ENCODE measurements at regions not wholly inside any gene's neighbourhood (a gene's known extent, or its start where the extent isn't known, plus 50 kb on each side); places are given as distances from the start of the nearest gene placed in this dataset.

GRCh38 chr9:87112656-87113055, 165.3 kb upstream of the GAS1 start:
- no peaks in the 10 kb centered on the region for H3K4me1 ChIP-seq (replicated peaks in 1 of 4; ENCODE audit: control insufficient read depth in 3 of 4, insufficient read depth in 4 of 4, low read length in 3 of 4)
- no peak overlapping the region for H3K4me3 ChIP-seq (ENCODE audit: extremely low read depth in 1 of 4, insufficient read depth in 2 of 4, low read depth in 3 of 4, low read length in 4 of 4)
- no peak overlapping the region for H3K27ac ChIP-seq (ENCODE audit: low read depth, low read length)
- H2BK12ac ChIP-seq (ENCODE audit: low read depth, low read length), result no peak overlapping the region
- H2AFZ ChIP-seq (ENCODE audit: low read length), result no peak overlapping the region
- H2BK15ac ChIP-seq (ENCODE audit: low read length), result no peak overlapping the region
- TF ChIP-seq JUN (IDR thresholded peaks at IDR 0.05; ENCODE audit: low read depth, low read length), result no peak
- TF ChIP-seq KDM1A (IDR thresholded peaks at IDR 0.05; ENCODE audit: borderline replicate concordance, low read length), result no peak
- no peak for TF ChIP-seq CEBPB (IDR thresholded peaks at IDR 0.05; ENCODE audit: low read depth, low read length)
- no peak for TF ChIP-seq EZH2 (IDR thresholded peaks at IDR 0.05; ENCODE audit: low read depth, low read length, severe bottlenecking)
- TF ChIP-seq PHF8 (conservative IDR thresholded peaks at IDR 0.05; ENCODE audit: low read depth, low read length), result no peak
- no peak for TF ChIP-seq POLR2A (IDR thresholded peaks at IDR 0.05; ENCODE audit: control extremely low read depth in 1 of 2, low read depth in 2 of 2, low read length in 2 of 2)
- TF ChIP-seq CBX5 (IDR thresholded peaks at IDR 0.05; ENCODE audit: low read depth, low read length), result no peak
- TF ChIP-seq CHD2 (IDR thresholded peaks at IDR 0.05; ENCODE audit: low read length), result no peak
- no peak for TF ChIP-seq GABPA (IDR thresholded peaks at IDR 0.05; ENCODE audit: borderline replicate concordance, insufficient read depth, low read length)
- TF ChIP-seq TBP (IDR thresholded peaks at IDR 0.05; ENCODE audit: low read depth, low read length), result no peak
- TF ChIP-seq SP4 (IDR thresholded peaks at IDR 0.05; ENCODE audit: low read length), result no peak
- H3K79me2 ChIP-seq (ENCODE audit: control insufficient read depth in 1 of 2, insufficient read depth in 2 of 2, low read length in 2 of 2), result no peaks in the 10 kb centered on the region
- H3K36me3 ChIP-seq (ENCODE audit: control insufficient read depth in 2 of 4, insufficient read depth in 4 of 4, low read length in 3 of 4), result no peaks in the 10 kb centered on the region
- CTCF ChIA-PET (ENCODE audit: partially characterized antibody), result no interaction called here
- WGBS, 2 experiments (ENCODE audit: extremely low coverage in 1 of 2, insufficient coverage in 1 of 2, insufficient read length in 1 of 2, insufficient replicate concordance in 2 of 2, low coverage in 1 of 2, low lambda C conversion rate in 2 of 2, missing lambda C conversion rate in 1 of 2), result 86% methylated on average over 5 of the region's 5 CpGs; no CpG with 5 or more reads in 1 of the 2 experiments
- no peak overlapping the region for H3K56ac ChIP-seq (replicated peaks; ENCODE audit: insufficient read length, low read depth, low read length)
- no peaks in the 10 kb centered on the region for H3K79me1 ChIP-seq (ENCODE audit: low read depth, low read length)
- H3K27me3 ChIP-seq (replicated peaks in 1 of 4; ENCODE audit: control insufficient read depth in 3 of 4, extremely low read depth in 1 of 4, insufficient read depth in 3 of 4, low read length in 3 of 4), result no peaks in the 10 kb centered on the region
- H4K91ac ChIP-seq (replicated peaks; ENCODE audit: insufficient read length, low read length), result no peak overlapping the region
- no peak overlapping the region for H4K5ac ChIP-seq (ENCODE audit: insufficient read length, low read depth, low read length)
- H3K4me2 ChIP-seq (ENCODE audit: insufficient read depth in 1 of 2, low read depth in 2 of 2, low read length in 2 of 2), result no peak overlapping the region
- H3K14ac ChIP-seq (ENCODE audit: insufficient read length), result no peak overlapping the region
- H3K23ac ChIP-seq (ENCODE audit: insufficient read length), result no peak overlapping the region
- no peaks in the 10 kb centered on the region for H3K23me2 ChIP-seq (ENCODE audit: low read depth, low read length)
- H4K20me1 ChIP-seq (replicated peaks in 1 of 2; ENCODE audit: control insufficient read depth in 1 of 2, insufficient read depth in 2 of 2, low read length in 2 of 2), result no peaks in the 10 kb centered on the region
- FAIRE-seq (no peak), DNase-seq (ENCODE audit: low read depth in 1 of 2, low spot score in 2 of 2) (no peak)
- H2BK120ac ChIP-seq (replicated peaks; ENCODE audit: low read depth, low read length), result no peak overlapping the region
- H4K8ac ChIP-seq (ENCODE audit: extremely low read depth, insufficient read depth, low read length), result no peak overlapping the region
- no peak overlapping the region for H3K9ac ChIP-seq (replicated peaks in 1 of 4; ENCODE audit: extremely low read depth in 1 of 4, low read depth in 3 of 4, low read length in 3 of 4)
- no peak overlapping the region for H2BK5ac ChIP-seq (ENCODE audit: low read depth, low read length)
- H2BK20ac ChIP-seq (ENCODE audit: low read length), result no peak overlapping the region
- H3K4ac ChIP-seq (replicated peaks; ENCODE audit: insufficient read length, low read depth, low read length), result no peak overlapping the region
- no peak overlapping the region for H2AK5ac ChIP-seq (ENCODE audit: low read depth, low read length)
- H3K9me3 ChIP-seq (ENCODE audit: insufficient read depth in 2 of 2, low read depth in 1 of 2, low read length in 1 of 2), result peaks cover 5 to 6% of the 10 kb centered on the region in 2 experiments; a peak in 2 of 4 replicates
- POLR2A ChIA-PET (ENCODE audit: partially characterized antibody), result no interaction called here
- H3K18ac ChIP-seq (ENCODE audit: extremely low read depth, low read length), result no peak overlapping the region
